Stimulated activated naive CD4-positive, alpha-beta T cell treated with Interleukin-2 at 50 U/mL for 16 hours (primary cell): ENCODE measurements at regions not wholly inside any gene's neighbourhood (a gene's known extent, or its start where the extent isn't known, plus 50 kb on each side); places are given as distances from the start of the nearest gene placed in this dataset.

Experiments used
- DNase-seq: peaks from one replicate; lab custom pipeline; 2025; lab: John Stamatoyannopoulos, UW

- no peak for DNase-seq
These were observed 160.9 kb upstream of the CSF3R start for GRCh38 chr1:36643371-36644270.

- no peak for DNase-seq
These were observed 160.1 kb upstream of the CSF3R start for GRCh38 chr1:36642802-36643201.

- DNase-seq: no peak
These were observed 159.1 kb upstream of the CSF3R start for GRCh38 chr1:36641776-36642175.

- no peak for DNase-seq
These were observed 156.7 kb upstream of the CSF3R start for GRCh38 chr1:36639461-36639860.

- DNase-seq: no peak
These were observed 155.6 kb upstream of the CSF3R start for GRCh38 chr1:36638268-36638667.

- DNase-seq: no peak
These were observed 153.5 kb upstream of the CSF3R start for GRCh38 chr1:36636206-36636605.

GRCh38 chr1:36635284-36635683 is 152.6 kb upstream of the CSF3R start:
- no peak for DNase-seq

GRCh38 chr1:36628804-36629203 is 146.1 kb upstream of the CSF3R start:
- DNase-seq: no peak

GRCh38 chr1:36626435-36626834 is 143.7 kb upstream of the CSF3R start:
- DNase-seq: no peak

- no peak for DNase-seq
These were observed 143.2 kb upstream of the CSF3R start for GRCh38 chr1:36625935-36626310.

GRCh38 chr1:36625253-36625934 is 142.7 kb upstream of the CSF3R start:
- DNase-seq: no peak

- DNase-seq: no peak
These were observed 141.8 kb upstream of the CSF3R start for GRCh38 chr1:36624466-36624865.

GRCh38 chr1:36622741-36623648 is 140.3 kb upstream of the CSF3R start:
- DNase-seq: no peak

- DNase-seq: no peak
These were observed 138.8 kb upstream of the CSF3R start for GRCh38 chr1:36621531-36621930.

- DNase-seq: no peak
These were observed 137.4 kb upstream of the CSF3R start for GRCh38 chr1:36620142-36620541.

GRCh38 chr1:36614991-36615390 is 132.3 kb upstream of the CSF3R start:
- DNase-seq: no peak

- no peak for DNase-seq
These were observed 131.9 kb upstream of the CSF3R start for GRCh38 chr1:36614571-36614970.

GRCh38 chr1:36613721-36614120 is 131.0 kb upstream of the CSF3R start:
- DNase-seq: no peak

GRCh38 chr1:36612881-36613280 is 130.2 kb upstream of the CSF3R start:
- no peak for DNase-seq

GRCh38 chr1:36612121-36612520 is 129.4 kb upstream of the CSF3R start:
- no peak for DNase-seq

GRCh38 chr1:36609241-36610027 is 126.7 kb upstream of the CSF3R start:
- peak; percentile 5 for DNase-seq

GRCh38 chr1:36608272-36608671 is 125.6 kb upstream of the CSF3R start:
- DNase-seq: no peak
